ENCODE measurements at regions not wholly inside any gene's neighbourhood (a gene's known extent, or its start where the extent isn't known, plus 50 kb on each side); places are given as distances from the start of the nearest gene placed in this dataset.

GRCh38 chr12:58029260-58029659, 87.9 kb downstream of the ATP23 start:
- Histone ChIP-seq H3K27me3 (ENCODE audit: insufficient read depth, insufficient read length) (no peaks in the 10 kb centered on the region), H3K9me3 (ENCODE audit: insufficient read depth, low read length) (peaks cover 7% of the 10 kb centered on the region; the same call in 1 of the 2 replicates), H3K4me3 (ENCODE audit: insufficient read length, low read depth) (no peak overlapping the region), H3K4me1 (ENCODE audit: insufficient read depth, insufficient read length) (no peaks in the 10 kb centered on the region), H3K36me3 (ENCODE audit: insufficient read depth, insufficient read length, low read length) (no peaks in the 10 kb centered on the region), H3K9ac (ENCODE audit: insufficient read length, low read depth) (no peak overlapping the region)
- no peak for DNase-seq (ENCODE audit: low read depth, low spot score)
- TF ChIP-seq YY1 (IDR thresholded peaks at IDR 0.05; ENCODE audit: insufficient read depth, insufficient read length) (no peak), ZNF274 (IDR thresholded peaks at IDR 0.05; ENCODE audit: low read depth, low read length) (no peak), SUZ12 (IDR thresholded peaks at IDR 0.05; ENCODE audit: extremely low read depth, insufficient read depth, insufficient read length) (no peak)

GRCh38 chr12:58030566-58031279, 89.4 kb downstream of the ATP23 start:
- Histone ChIP-seq H3K9me3 (ENCODE audit: insufficient read depth, low read length) (peaks cover 18% of the 10 kb centered on the region), H3K9ac (ENCODE audit: insufficient read length, low read depth) (no peak overlapping the region), H3K36me3 (ENCODE audit: insufficient read depth, insufficient read length, low read length) (no peaks in the 10 kb centered on the region), H3K4me3 (ENCODE audit: insufficient read length, low read depth) (no peak overlapping the region), H3K4me1 (ENCODE audit: insufficient read depth, insufficient read length) (no peaks in the 10 kb centered on the region), H3K27me3 (ENCODE audit: insufficient read depth, insufficient read length) (no peaks in the 10 kb centered on the region)
- TF ChIP-seq ZNF274 (IDR thresholded peaks at IDR 0.05; ENCODE audit: low read depth, low read length) (no peak), SUZ12 (IDR thresholded peaks at IDR 0.05; ENCODE audit: extremely low read depth, insufficient read depth, insufficient read length) (no peak), YY1 (IDR thresholded peaks at IDR 0.05; ENCODE audit: insufficient read depth, insufficient read length) (no peak)
- DNase-seq (ENCODE audit: low read depth, low spot score) = no peak

- Histone ChIP-seq H3K9me3 (ENCODE audit: insufficient read depth, low read length) (peaks cover 29% of the 10 kb centered on the region), H3K4me1 (ENCODE audit: insufficient read depth, insufficient read length) (no peaks in the 10 kb centered on the region), H3K4me3 (ENCODE audit: insufficient read length, low read depth) (no peak overlapping the region), H3K9ac (ENCODE audit: insufficient read length, low read depth) (no peak overlapping the region), H3K27me3 (ENCODE audit: insufficient read depth, insufficient read length) (no peaks in the 10 kb centered on the region), H3K36me3 (ENCODE audit: insufficient read depth, insufficient read length, low read length) (no peaks in the 10 kb centered on the region)
- DNase-seq (ENCODE audit: low read depth, low spot score) = no peak
- no peak for TF ChIP-seq SUZ12 (IDR thresholded peaks at IDR 0.05; ENCODE audit: extremely low read depth, insufficient read depth, insufficient read length)
- no peak for TF ChIP-seq YY1 (IDR thresholded peaks at IDR 0.05; ENCODE audit: insufficient read depth, insufficient read length)
- TF ChIP-seq ZNF274 (IDR thresholded peaks at IDR 0.05; ENCODE audit: low read depth, low read length) = no peak
Measured at GRCh38 chr12:58032156-58032555, 90.8 kb downstream of the ATP23 start.

- Histone ChIP-seq H3K9ac (ENCODE audit: insufficient read length, low read depth) (no peak overlapping the region), H3K9me3 (ENCODE audit: insufficient read depth, low read length) (peaks cover 35% of the 10 kb centered on the region), H3K4me1 (ENCODE audit: insufficient read depth, insufficient read length) (no peaks in the 10 kb centered on the region), H3K27me3 (ENCODE audit: insufficient read depth, insufficient read length) (no peaks in the 10 kb centered on the region), H3K4me3 (ENCODE audit: insufficient read length, low read depth) (no peak overlapping the region), H3K36me3 (ENCODE audit: insufficient read depth, insufficient read length, low read length) (no peaks in the 10 kb centered on the region)
- TF ChIP-seq ZNF274 (IDR thresholded peaks at IDR 0.05; ENCODE audit: low read depth, low read length) (no peak), SUZ12 (IDR thresholded peaks at IDR 0.05; ENCODE audit: extremely low read depth, insufficient read depth, insufficient read length) (no peak), YY1 (IDR thresholded peaks at IDR 0.05; ENCODE audit: insufficient read depth, insufficient read length) (no peak)
- DNase-seq (ENCODE audit: low read depth, low spot score) = no peak
Measured at GRCh38 chr12:58033831-58034230, 92.5 kb downstream of the ATP23 start.

- H3K27me3 ChIP-seq (ENCODE audit: insufficient read depth, insufficient read length) = no peaks in the 10 kb centered on the region
- H3K4me3 ChIP-seq (ENCODE audit: insufficient read length, low read depth) = no peak overlapping the region
- DNase-seq (ENCODE audit: low read depth, low spot score) = no peak
- no peaks in the 10 kb centered on the region for H3K4me1 ChIP-seq (ENCODE audit: insufficient read depth, insufficient read length)
- no peak overlapping the region for H3K9ac ChIP-seq (ENCODE audit: insufficient read length, low read depth)
- TF ChIP-seq SUZ12 (IDR thresholded peaks at IDR 0.05; ENCODE audit: extremely low read depth, insufficient read depth, insufficient read length) (no peak), YY1 (IDR thresholded peaks at IDR 0.05; ENCODE audit: insufficient read depth, insufficient read length) (no peak), ZNF274 (IDR thresholded peaks at IDR 0.05; ENCODE audit: low read depth, low read length) (no peak)
- H3K9me3 ChIP-seq (ENCODE audit: insufficient read depth, low read length) = peaks cover 35% of the 10 kb centered on the region
- H3K36me3 ChIP-seq (ENCODE audit: insufficient read depth, insufficient read length, low read length) = no peaks in the 10 kb centered on the region
Measured at GRCh38 chr12:58034311-58034710, 92.9 kb downstream of the ATP23 start.

GRCh38 chr12:58034712-58035111, 93.3 kb downstream of the ATP23 start:
- Histone ChIP-seq H3K27me3 (ENCODE audit: insufficient read depth, insufficient read length) (no peaks in the 10 kb centered on the region), H3K36me3 (ENCODE audit: insufficient read depth, insufficient read length, low read length) (no peaks in the 10 kb centered on the region), H3K9ac (ENCODE audit: insufficient read length, low read depth) (no peak overlapping the region), H3K4me1 (ENCODE audit: insufficient read depth, insufficient read length) (no peaks in the 10 kb centered on the region), H3K4me3 (ENCODE audit: insufficient read length, low read depth) (no peak overlapping the region), H3K9me3 (ENCODE audit: insufficient read depth, low read length) (peaks cover 35% of the 10 kb centered on the region)
- TF ChIP-seq SUZ12 (IDR thresholded peaks at IDR 0.05; ENCODE audit: extremely low read depth, insufficient read depth, insufficient read length) = no peak
- TF ChIP-seq ZNF274 (IDR thresholded peaks at IDR 0.05; ENCODE audit: low read depth, low read length) = no peak
- TF ChIP-seq YY1 (IDR thresholded peaks at IDR 0.05; ENCODE audit: insufficient read depth, insufficient read length) = no peak
- no peak for DNase-seq (ENCODE audit: low read depth, low spot score)

- no peak for DNase-seq (ENCODE audit: low read depth, low spot score)
- Histone ChIP-seq H3K4me3 (ENCODE audit: insufficient read length, low read depth) (no peak overlapping the region), H3K36me3 (ENCODE audit: insufficient read depth, insufficient read length, low read length) (no peaks in the 10 kb centered on the region), H3K4me1 (ENCODE audit: insufficient read depth, insufficient read length) (no peaks in the 10 kb centered on the region), H3K27me3 (ENCODE audit: insufficient read depth, insufficient read length) (no peaks in the 10 kb centered on the region), H3K9me3 (ENCODE audit: insufficient read depth, low read length) (peaks cover 17% of the 10 kb centered on the region), H3K9ac (ENCODE audit: insufficient read length, low read depth) (no peak overlapping the region)
- no peak for TF ChIP-seq SUZ12 (IDR thresholded peaks at IDR 0.05; ENCODE audit: extremely low read depth, insufficient read depth, insufficient read length)
- TF ChIP-seq YY1 (IDR thresholded peaks at IDR 0.05; ENCODE audit: insufficient read depth, insufficient read length) = no peak
- no peak for TF ChIP-seq ZNF274 (IDR thresholded peaks at IDR 0.05; ENCODE audit: low read depth, low read length)
Measured at GRCh38 chr12:58041441-58041840, 100.1 kb downstream of the ATP23 start.
